ENCODE measurements at regions not wholly inside any gene's neighbourhood (a gene's known extent, or its start where the extent isn't known, plus 50 kb on each side); places are given as distances from the start of the nearest gene placed in this dataset.
"Not testable (repeated sequence)": the region's sequence is repeated elsewhere in the genome, so short reads cannot be mapped to it uniquely, and the experiment has no call there.

DNA sequence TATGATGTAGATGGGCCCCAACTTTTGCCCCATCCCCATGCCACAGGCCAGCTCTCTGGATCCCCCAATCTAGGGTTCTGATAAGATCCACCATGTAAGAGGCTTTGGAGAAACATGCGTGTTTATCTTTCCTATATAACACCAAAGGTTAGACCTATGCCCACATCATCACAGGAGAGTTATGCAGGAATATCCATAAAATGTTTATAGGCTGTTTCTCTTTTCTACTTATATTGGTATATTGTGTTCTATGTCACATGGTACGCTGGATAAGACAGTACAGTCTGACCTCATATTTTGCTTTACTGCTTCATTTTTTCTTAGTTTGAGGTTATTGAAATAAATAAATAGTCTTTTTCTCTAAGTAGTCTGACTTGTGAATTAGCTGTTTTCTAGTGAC lies 1013.9 kb upstream of the GYPC start:
- no peaks in the 10 kb centered on the region for H3K9me3 ChIP-seq (ENCODE audit: insufficient read depth, low read length)
- no peak for TF ChIP-seq YY1 (IDR thresholded peaks at IDR 0.05; ENCODE audit: insufficient read depth, insufficient read length)
- no peak for TF ChIP-seq SUZ12 (IDR thresholded peaks at IDR 0.05; ENCODE audit: extremely low read depth, insufficient read depth, insufficient read length)
- no peak for TF ChIP-seq ZNF274 (IDR thresholded peaks at IDR 0.05; ENCODE audit: low read depth, low read length)
- H3K27me3 ChIP-seq (ENCODE audit: insufficient read depth, insufficient read length): no peaks in the 10 kb centered on the region
- H3K36me3 ChIP-seq (ENCODE audit: insufficient read depth, insufficient read length, low read length): no peaks in the 10 kb centered on the region
- no peak overlapping the region for H3K9ac ChIP-seq (ENCODE audit: insufficient read length, low read depth)
- no peak for DNase-seq (ENCODE audit: low read depth, low spot score)
- no peak overlapping the region for H3K4me3 ChIP-seq (ENCODE audit: insufficient read length, low read depth)
- no peaks in the 10 kb centered on the region for H3K4me1 ChIP-seq (ENCODE audit: insufficient read depth, insufficient read length)

- Histone ChIP-seq H3K9ac (ENCODE audit: insufficient read length, low read depth) (no peak overlapping the region), H3K4me3 (ENCODE audit: insufficient read length, low read depth) (no peak overlapping the region), H3K27me3 (ENCODE audit: insufficient read depth, insufficient read length) (no peaks in the 10 kb centered on the region), H3K36me3 (ENCODE audit: insufficient read depth, insufficient read length, low read length) (no peaks in the 10 kb centered on the region), H3K9me3 (ENCODE audit: insufficient read depth, low read length) (no peaks in the 10 kb centered on the region), H3K4me1 (ENCODE audit: insufficient read depth, insufficient read length) (no peaks in the 10 kb centered on the region)
- DNase-seq (ENCODE audit: low read depth, low spot score): no peak
- no peak for TF ChIP-seq ZNF274 (IDR thresholded peaks at IDR 0.05; ENCODE audit: low read depth, low read length)
- TF ChIP-seq YY1 (IDR thresholded peaks at IDR 0.05; ENCODE audit: insufficient read depth, insufficient read length): no peak
- TF ChIP-seq SUZ12 (IDR thresholded peaks at IDR 0.05; ENCODE audit: extremely low read depth, insufficient read depth, insufficient read length): no peak
Observed at GRCh38 chr2:125643128-125643527, 1012.8 kb upstream of the GYPC start.

DNA sequence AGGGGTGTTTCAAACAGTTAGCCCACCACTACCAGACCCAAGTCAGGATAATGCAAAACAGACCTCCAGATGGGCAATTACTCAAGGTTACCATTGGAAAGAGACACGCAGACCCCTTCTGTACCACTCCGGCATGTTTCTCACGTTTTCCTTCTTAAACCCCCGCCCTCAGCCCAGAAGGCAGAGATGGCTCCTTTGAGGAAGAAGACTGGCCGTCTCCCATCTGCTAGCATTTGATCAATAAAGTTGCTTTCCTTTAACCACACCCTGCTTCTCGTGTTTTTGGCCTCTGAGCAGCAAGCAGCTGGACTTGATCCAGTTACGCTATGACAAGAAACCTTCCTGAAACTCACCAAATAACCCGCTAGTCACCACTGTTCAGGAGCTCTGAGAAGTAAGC lies 1012.4 kb upstream of the GYPC start:
- H3K9me3 ChIP-seq (ENCODE audit: insufficient read depth, low read length): no peaks in the 10 kb centered on the region
- H3K4me1 ChIP-seq (ENCODE audit: insufficient read depth, insufficient read length): no peaks in the 10 kb centered on the region
- TF ChIP-seq ZNF274 (IDR thresholded peaks at IDR 0.05; ENCODE audit: low read depth, low read length) (no peak), YY1 (IDR thresholded peaks at IDR 0.05; ENCODE audit: insufficient read depth, insufficient read length) (no peak), SUZ12 (IDR thresholded peaks at IDR 0.05; ENCODE audit: extremely low read depth, insufficient read depth, insufficient read length) (no peak)
- no peaks in the 10 kb centered on the region for H3K36me3 ChIP-seq (ENCODE audit: insufficient read depth, insufficient read length, low read length)
- H3K9ac ChIP-seq (ENCODE audit: insufficient read length, low read depth): no peak overlapping the region
- no peaks in the 10 kb centered on the region for H3K27me3 ChIP-seq (ENCODE audit: insufficient read depth, insufficient read length)
- no peak overlapping the region for H3K4me3 ChIP-seq (ENCODE audit: insufficient read length, low read depth)
- no peak for DNase-seq (ENCODE audit: low read depth, low spot score)

DNA sequence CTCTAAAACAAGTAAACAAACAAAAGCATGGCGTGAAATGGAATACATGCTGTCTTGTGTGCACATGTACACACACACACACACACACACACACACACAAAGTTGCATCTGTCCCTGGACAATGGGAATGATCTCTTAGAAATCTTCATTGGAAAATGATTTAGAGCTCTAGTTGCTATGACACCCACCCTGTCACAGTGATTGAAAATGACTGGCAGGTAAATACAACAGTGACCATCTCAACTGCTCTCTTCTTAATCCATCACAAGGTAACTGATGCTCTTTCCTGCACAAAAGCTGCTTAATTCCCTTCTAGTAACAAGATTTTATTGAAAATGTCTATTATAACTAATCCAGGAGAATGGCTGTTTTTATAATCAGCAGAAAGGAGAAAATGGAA lies 1011.7 kb upstream of the GYPC start:
- TF ChIP-seq SUZ12 (IDR thresholded peaks at IDR 0.05; ENCODE audit: extremely low read depth, insufficient read depth, insufficient read length) (no peak), YY1 (IDR thresholded peaks at IDR 0.05; ENCODE audit: insufficient read depth, insufficient read length) (no peak)
- Histone ChIP-seq H3K9me3 (ENCODE audit: insufficient read depth, low read length) (no peaks in the 10 kb centered on the region), H3K36me3 (ENCODE audit: insufficient read depth, insufficient read length, low read length) (no peaks in the 10 kb centered on the region), H3K4me3 (ENCODE audit: insufficient read length, low read depth) (no peak overlapping the region), H3K9ac (ENCODE audit: insufficient read length, low read depth) (no peak overlapping the region), H3K4me1 (ENCODE audit: insufficient read depth, insufficient read length) (no peaks in the 10 kb centered on the region), H3K27me3 (ENCODE audit: insufficient read depth, insufficient read length) (no peaks in the 10 kb centered on the region)
- no peak for DNase-seq (ENCODE audit: low read depth, low spot score)

DNA sequence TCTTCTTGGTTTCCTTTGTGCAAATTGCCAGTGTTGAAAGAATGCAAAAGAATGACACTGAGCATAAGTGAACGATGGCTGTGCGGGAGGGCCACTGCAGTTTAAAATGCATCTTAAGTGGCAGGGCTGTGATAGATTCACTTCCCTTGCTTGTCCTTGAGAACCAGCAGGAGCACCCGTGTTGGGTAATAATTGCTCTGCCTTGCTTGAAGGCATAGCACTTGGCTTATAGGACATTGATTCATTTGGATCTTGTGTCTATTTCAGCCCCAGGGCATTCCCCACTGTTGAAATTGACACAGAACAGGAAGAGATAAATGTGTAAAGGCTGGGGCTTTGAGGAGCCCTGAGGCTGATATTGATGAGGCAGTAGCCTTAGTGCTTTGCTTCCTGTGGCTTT lies 1003.7 kb upstream of the GYPC start:
- Histone ChIP-seq H3K4me3 (ENCODE audit: insufficient read length, low read depth) (no peak overlapping the region), H3K9ac (ENCODE audit: insufficient read length, low read depth) (no peak overlapping the region), H3K4me1 (ENCODE audit: insufficient read depth, insufficient read length) (no peaks in the 10 kb centered on the region), H3K9me3 (ENCODE audit: insufficient read depth, low read length) (no peaks in the 10 kb centered on the region), H3K36me3 (ENCODE audit: insufficient read depth, insufficient read length, low read length) (no peaks in the 10 kb centered on the region), H3K27me3 (ENCODE audit: insufficient read depth, insufficient read length) (no peaks in the 10 kb centered on the region)
- no peak for DNase-seq (ENCODE audit: low read depth, low spot score)
- TF ChIP-seq YY1 (IDR thresholded peaks at IDR 0.05; ENCODE audit: insufficient read depth, insufficient read length) (no peak), ZNF274 (IDR thresholded peaks at IDR 0.05; ENCODE audit: low read depth, low read length) (no peak), SUZ12 (IDR thresholded peaks at IDR 0.05; ENCODE audit: extremely low read depth, insufficient read depth, insufficient read length) (no peak)

- Histone ChIP-seq H3K27me3 (ENCODE audit: insufficient read depth, insufficient read length) (no peaks in the 10 kb centered on the region), H3K9ac (ENCODE audit: insufficient read length, low read depth) (no peak overlapping the region), H3K4me3 (ENCODE audit: insufficient read length, low read depth) (no peak overlapping the region), H3K4me1 (ENCODE audit: insufficient read depth, insufficient read length) (no peaks in the 10 kb centered on the region), H3K36me3 (ENCODE audit: insufficient read depth, insufficient read length, low read length) (no peaks in the 10 kb centered on the region), H3K9me3 (ENCODE audit: insufficient read depth, low read length) (no peaks in the 10 kb centered on the region)
- DNase-seq (ENCODE audit: low read depth, low spot score): no peak
- no peak for TF ChIP-seq SUZ12 (IDR thresholded peaks at IDR 0.05; ENCODE audit: extremely low read depth, insufficient read depth, insufficient read length)
- TF ChIP-seq ZNF274 (IDR thresholded peaks at IDR 0.05; ENCODE audit: low read depth, low read length): no peak
- no peak for TF ChIP-seq YY1 (IDR thresholded peaks at IDR 0.05; ENCODE audit: insufficient read depth, insufficient read length)
Observed at GRCh38 chr2:125654226-125654625, 1001.7 kb upstream of the GYPC start.

DNA sequence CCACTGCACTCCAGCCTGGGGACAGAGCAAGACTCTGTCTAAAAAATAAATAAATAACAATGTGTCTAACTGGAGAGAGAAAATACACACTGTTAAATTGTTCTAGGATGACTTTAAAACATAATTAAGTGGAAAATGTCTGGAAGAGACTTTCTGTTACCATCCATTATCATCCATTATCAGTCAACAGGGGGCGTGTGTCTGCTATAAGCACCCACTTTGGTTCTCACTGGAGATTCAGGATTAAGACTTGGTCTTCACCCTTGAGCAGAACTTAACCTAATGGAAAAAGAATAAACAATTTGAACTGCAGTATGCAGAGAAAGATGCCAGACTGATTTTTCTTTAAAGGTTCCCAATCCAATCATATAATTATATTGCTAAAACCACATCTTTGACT lies 999.8 kb upstream of the GYPC start:
- Histone ChIP-seq H3K9ac (ENCODE audit: insufficient read length, low read depth) (no peak overlapping the region), H3K4me1 (ENCODE audit: insufficient read depth, insufficient read length) (no peaks in the 10 kb centered on the region), H3K27me3 (ENCODE audit: insufficient read depth, insufficient read length) (no peaks in the 10 kb centered on the region), H3K36me3 (ENCODE audit: insufficient read depth, insufficient read length, low read length) (no peaks in the 10 kb centered on the region), H3K9me3 (ENCODE audit: insufficient read depth, low read length) (no peaks in the 10 kb centered on the region), H3K4me3 (ENCODE audit: insufficient read length, low read depth) (no peak overlapping the region)
- no peak for TF ChIP-seq ZNF274 (IDR thresholded peaks at IDR 0.05; ENCODE audit: low read depth, low read length)
- TF ChIP-seq SUZ12 (IDR thresholded peaks at IDR 0.05; ENCODE audit: extremely low read depth, insufficient read depth, insufficient read length): no peak
- TF ChIP-seq YY1 (IDR thresholded peaks at IDR 0.05; ENCODE audit: insufficient read depth, insufficient read length): no peak
- DNase-seq (ENCODE audit: low read depth, low spot score): no peak

DNA sequence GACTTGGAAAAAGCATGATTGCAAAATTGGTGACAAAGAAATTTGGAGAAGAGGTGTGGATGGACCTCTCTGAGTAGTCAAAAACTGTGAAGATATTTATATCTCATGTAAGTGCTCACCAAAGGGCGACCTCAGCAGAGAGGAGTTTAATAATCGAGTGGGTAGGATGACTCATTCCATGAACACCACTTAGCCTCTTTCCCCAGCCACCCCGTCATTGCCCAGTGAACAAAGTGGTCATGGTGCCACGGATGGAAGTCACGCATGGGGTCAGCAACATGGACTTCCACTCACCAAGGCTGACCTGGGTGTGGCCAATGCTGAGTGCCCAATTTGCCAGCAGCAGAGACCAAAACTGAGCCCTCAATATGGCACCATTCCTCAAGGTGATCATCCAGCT lies 997.4 kb upstream of the GYPC start:
- Histone ChIP-seq H3K9ac (ENCODE audit: insufficient read length, low read depth) (no peak overlapping the region), H3K4me1 (ENCODE audit: insufficient read depth, insufficient read length) (no peaks in the 10 kb centered on the region), H3K27me3 (ENCODE audit: insufficient read depth, insufficient read length) (no peaks in the 10 kb centered on the region), H3K36me3 (ENCODE audit: insufficient read depth, insufficient read length, low read length) (no peaks in the 10 kb centered on the region), H3K9me3 (ENCODE audit: insufficient read depth, low read length) (no peaks in the 10 kb centered on the region), H3K4me3 (ENCODE audit: insufficient read length, low read depth) (no peak overlapping the region)
- DNase-seq (ENCODE audit: low read depth, low spot score): no peak
- no peak for TF ChIP-seq ZNF274 (IDR thresholded peaks at IDR 0.05; ENCODE audit: low read depth, low read length)
- TF ChIP-seq SUZ12 (IDR thresholded peaks at IDR 0.05; ENCODE audit: extremely low read depth, insufficient read depth, insufficient read length): no peak
- no peak for TF ChIP-seq YY1 (IDR thresholded peaks at IDR 0.05; ENCODE audit: insufficient read depth, insufficient read length)

- not testable (repeated sequence) for H3K4me3 ChIP-seq (ENCODE audit: insufficient read length, low read depth); H3K27me3 ChIP-seq (ENCODE audit: insufficient read depth, insufficient read length); H3K36me3 ChIP-seq (ENCODE audit: insufficient read depth, insufficient read length, low read length); H3K9ac ChIP-seq (ENCODE audit: insufficient read length, low read depth); H3K9me3 ChIP-seq (ENCODE audit: insufficient read depth, low read length); H3K4me1 ChIP-seq (ENCODE audit: insufficient read depth, insufficient read length); DNase-seq (ENCODE audit: low read depth, low spot score)
Observed at GRCh38 chr2:125660369-125660768, 995.6 kb upstream of the GYPC start.
